H1 (cell line): ENCODE measurements at regions not wholly inside any gene's neighbourhood (a gene's known extent, or its start where the extent isn't known, plus 50 kb on each side); places are given as distances from the start of the nearest gene placed in this dataset.

Experiments
- CTCF ChIA-PET: fragments of 300-600 bp; sonication (Branson Sonifier 250); formaldehyde crosslinking; loops from one replicate; lab custom pipeline; 2021; ENCODE audit not compliant: partially characterized antibody; lab: Charles Lee
- POLR2A ChIA-PET: fragments of 300-600 bp; sonication (Branson Sonifier 250); formaldehyde crosslinking; loops from one replicate; lab custom pipeline; 2021; ENCODE audit warnings: inconsistent platforms; ENCODE audit not compliant: partially characterized antibody; lab: Charles Lee
- DNase-seq, 2 experiments: peaks; one replicate each; pipeline versions ENCODE4 v3.0.0 to v3.0.0-alpha.2; 2010 to 2022; ENCODE audit warnings: low spot score in 2 of 2, low read depth in 1 of 2, mixed read lengths in 1 of 2
- FAIRE-seq: peaks from 2 replicates; lab custom pipeline; 2011; peaks lifted over from hg19 to GRCh38; lab: Jason Lieb, UNC
- H2AFZ ChIP-seq: 2 replicates; pipeline ENCODE4 v1.8.1; 2012; ENCODE audit warnings: low read length, inconsistent platforms
- H2AK5ac ChIP-seq: 2 replicates; pipeline ENCODE4 v1.6.1; 2013; ENCODE audit warnings: low read depth, low read length
- H2BK120ac ChIP-seq: replicated peaks from 2 replicates; pipeline ENCODE3; 2013; ENCODE audit warnings: low read depth, low read length, inconsistent platforms
- H2BK12ac ChIP-seq: 2 replicates; pipeline ENCODE4 v1.6.1; 2013; ENCODE audit warnings: low read depth, low read length
- H2BK15ac ChIP-seq: 2 replicates; pipeline ENCODE4 v1.6.1; 2013; ENCODE audit warnings: low read length
- H2BK20ac ChIP-seq: 2 replicates; pipeline ENCODE4 v1.6.1; 2013; ENCODE audit warnings: low read length
- H2BK5ac ChIP-seq: 2 replicates; pipeline ENCODE4 v1.6.1; 2013; ENCODE audit warnings: low read depth, low read length
- H3K14ac ChIP-seq: 2 replicates; pipeline ENCODE4 v1.6.1; 2013; ENCODE audit warnings: inconsistent platforms; ENCODE audit not compliant: insufficient read length
- H3K18ac ChIP-seq: 2 replicates; pipeline ENCODE4 v1.6.1; 2013; ENCODE audit warnings: low read length; ENCODE audit errors: extremely low read depth
- H3K23ac ChIP-seq: 2 replicates; pipeline ENCODE4 v1.6.1; 2013; ENCODE audit warnings: inconsistent platforms; ENCODE audit not compliant: insufficient read length
- H3K23me2 ChIP-seq: 2 replicates; pipeline ENCODE4 v1.6.1; 2013; ENCODE audit warnings: low read depth, low read length
- H3K27ac ChIP-seq: 2 replicates; pipeline ENCODE4 v1.6.1; 2011; ENCODE audit warnings: low read depth, low read length, inconsistent platforms
- H3K27me3 ChIP-seq, 4 experiments: replicated peaks in 1 of 4; 1 replicate in 1 of 4; 2 replicates in 3 of 4; pipeline versions ENCODE4 v1.6.1 to v1.8.1; 2011 to 2013; ENCODE audit warnings: low read length in 3 of 4, mild to moderate bottlenecking in 3 of 4, inconsistent platforms in 2 of 4, mixed read lengths in 2 of 4, moderate library complexity in 1 of 4; ENCODE audit not compliant: control insufficient read depth in 3 of 4, insufficient read depth in 3 of 4; ENCODE audit errors: extremely low read depth in 1 of 4
- H3K36me3 ChIP-seq, 4 experiments: 2 replicates each; pipeline versions ENCODE4 v1.6.1 to v1.8.1; 2011 to 2013; ENCODE audit warnings: mild to moderate bottlenecking in 4 of 4, low read length in 3 of 4, moderate library complexity in 2 of 4, control low read depth in 1 of 4, inconsistent platforms in 1 of 4; ENCODE audit not compliant: insufficient read depth in 4 of 4, control insufficient read depth in 2 of 4
- H3K4ac ChIP-seq: replicated peaks from 2 replicates; pipeline ENCODE3; 2013; ENCODE audit warnings: low read length, low read depth, mixed read lengths, inconsistent platforms; ENCODE audit not compliant: insufficient read length
- H3K4me1 ChIP-seq, 4 experiments: replicated peaks in 1 of 4; 1 replicate in 1 of 4; 2 replicates in 3 of 4; pipeline versions ENCODE4 v1.6.1 to v1.8.1; 2011 to 2013; ENCODE audit warnings: low read length in 3 of 4, inconsistent platforms in 2 of 4, mixed read lengths in 1 of 4; ENCODE audit not compliant: insufficient read depth in 4 of 4, control insufficient read depth in 3 of 4
- H3K4me2 ChIP-seq, 2 experiments: 2 replicates each; pipeline versions ENCODE4 v1.6.1 to v1.8.1; 2011 to 2013; ENCODE audit warnings: low read depth in 2 of 2, low read length in 2 of 2, control low read depth in 1 of 2, inconsistent platforms in 1 of 2, mild to moderate bottlenecking in 1 of 2; ENCODE audit not compliant: insufficient read depth in 1 of 2
- H3K4me3 ChIP-seq, 4 experiments: fragments of 200-600, 300-600 bp in 1 of 4; sonication (generic), shearing (Covaris generic), sonication (Bioruptor Twin) in 1 of 4; 2 replicates each; pipeline versions ENCODE4 v1.5.1 to v1.8.1; 2011 to 2016; ENCODE audit warnings: low read length in 4 of 4, low read depth in 3 of 4, control low read depth in 2 of 4, inconsistent platforms in 2 of 4, mild to moderate bottlenecking in 2 of 4, mixed read lengths in 1 of 4, moderate library complexity in 1 of 4; ENCODE audit not compliant: insufficient read depth in 2 of 4; ENCODE audit errors: extremely low read depth in 1 of 4
- H3K56ac ChIP-seq: replicated peaks from 2 replicates; pipeline ENCODE3; 2013; ENCODE audit warnings: low read depth, mild to moderate bottlenecking, mixed read lengths, low read length, inconsistent platforms; ENCODE audit not compliant: insufficient read length
- H3K79me1 ChIP-seq: 2 replicates; pipeline ENCODE4 v1.6.1; 2013; ENCODE audit warnings: low read depth, low read length, control low read depth
- H3K79me2 ChIP-seq, 2 experiments: 2 replicates each; pipeline versions ENCODE4 v1.6.1 to v1.8.1; 2012 to 2013; ENCODE audit warnings: low read length in 2 of 2, mild to moderate bottlenecking in 2 of 2, inconsistent platforms in 1 of 2; ENCODE audit not compliant: insufficient read depth in 2 of 2, control insufficient read depth in 1 of 2
- H3K9ac ChIP-seq, 4 experiments: replicated peaks in 1 of 4; 1 replicate in 1 of 4; 2 replicates in 3 of 4; pipeline versions ENCODE4 v1.6.1 to v1.8.1; 2011 to 2013; ENCODE audit warnings: low read depth in 3 of 4, low read length in 3 of 4, control low read depth in 2 of 4, mild to moderate bottlenecking in 2 of 4, moderate library complexity in 2 of 4, inconsistent platforms in 1 of 4; ENCODE audit errors: extremely low read depth in 1 of 4
- H3K9me3 ChIP-seq, 2 experiments: 2 replicates each; pipeline versions ENCODE4 v1.6.1 to v1.8.1; 2012 to 2013; ENCODE audit warnings: mild to moderate bottlenecking in 2 of 2, moderate library complexity in 2 of 2, control low read depth in 1 of 2, inconsistent platforms in 1 of 2, low read depth in 1 of 2, low read length in 1 of 2, mixed read lengths in 1 of 2; ENCODE audit not compliant: insufficient read depth in 2 of 2
- H4K20me1 ChIP-seq, 2 experiments: replicated peaks in 1 of 2; 2 replicates each; pipeline versions ENCODE3 to v1.8.1; 2011 to 2013; ENCODE audit warnings: inconsistent platforms in 2 of 2, low read length in 2 of 2, mild to moderate bottlenecking in 1 of 2; ENCODE audit not compliant: insufficient read depth in 2 of 2, control insufficient read depth in 1 of 2
- H4K5ac ChIP-seq: 2 replicates; pipeline ENCODE4 v1.6.1; 2013; ENCODE audit warnings: low read length, low read depth, mixed read lengths, inconsistent platforms; ENCODE audit not compliant: insufficient read length
- H4K8ac ChIP-seq: 2 replicates; pipeline ENCODE4 v1.8.0; 2013; ENCODE audit warnings: mild to moderate bottlenecking, moderate library complexity, low read length, inconsistent platforms; ENCODE audit not compliant: insufficient read depth; ENCODE audit errors: extremely low read depth
- H4K91ac ChIP-seq: replicated peaks from 2 replicates; pipeline ENCODE3; 2013; ENCODE audit warnings: low read length, mixed read lengths, inconsistent platforms; ENCODE audit not compliant: insufficient read length
- BCL11A ChIP-seq, 2 experiments: IDR thresholded peaks; one replicate each; pipeline ENCODE4 v1.6.1; 2011; ENCODE audit warnings: low read depth in 2 of 2, low read length in 2 of 2, mild to moderate bottlenecking in 2 of 2
- GTF2F1 ChIP-seq: IDR thresholded peaks from 2 replicates; pipeline ENCODE4 v1.6.1; 2012; ENCODE audit warnings: low read depth, low read length, improper control_type of control experiment, borderline replicate concordance
- KDM5A ChIP-seq: fragments of 200-600 bp; IDR thresholded peaks from 2 replicates; pipeline ENCODE4 v1.7.1; 2012; ENCODE audit warnings: mild to moderate bottlenecking, low read length, inconsistent platforms, mixed read lengths
- SAP30 ChIP-seq: fragments of 300-600 bp; sonication (generic); IDR thresholded peaks from 2 replicates; pipeline ENCODE4 v1.7.1; 2012; ENCODE audit warnings: low read length, moderate library complexity, mild to moderate bottlenecking, inconsistent platforms; ENCODE audit not compliant: insufficient read depth, insufficient replicate concordance
- SUZ12 ChIP-seq: fragments of 200-600 bp; sonication (generic); IDR thresholded peaks from 2 replicates; pipeline ENCODE4 v1.6.1; 2012; ENCODE audit warnings: mild to moderate bottlenecking, inconsistent platforms, low read length, moderate library complexity, mixed read lengths
- WGBS, 2 experiments: shearing (Covaris generic) in 1 of 2; methylation state at CpG; one replicate each; pipeline versions ENCODE4 v1.1.6 to v1.1.7; 2013 to 2015; ENCODE audit warnings: low lambda C conversion rate in 2 of 2, mixed read lengths in 2 of 2, inconsistent platforms in 1 of 2, low coverage in 1 of 2, missing lambda C conversion rate in 1 of 2; ENCODE audit not compliant: insufficient replicate concordance in 2 of 2, insufficient coverage in 1 of 2, insufficient read length in 1 of 2; ENCODE audit errors: extremely low coverage in 1 of 2, missing lambda C conversion rate in 1 of 2; 5-methylcytosine and 5-hydroxymethylcytosine counted together

DNA sequence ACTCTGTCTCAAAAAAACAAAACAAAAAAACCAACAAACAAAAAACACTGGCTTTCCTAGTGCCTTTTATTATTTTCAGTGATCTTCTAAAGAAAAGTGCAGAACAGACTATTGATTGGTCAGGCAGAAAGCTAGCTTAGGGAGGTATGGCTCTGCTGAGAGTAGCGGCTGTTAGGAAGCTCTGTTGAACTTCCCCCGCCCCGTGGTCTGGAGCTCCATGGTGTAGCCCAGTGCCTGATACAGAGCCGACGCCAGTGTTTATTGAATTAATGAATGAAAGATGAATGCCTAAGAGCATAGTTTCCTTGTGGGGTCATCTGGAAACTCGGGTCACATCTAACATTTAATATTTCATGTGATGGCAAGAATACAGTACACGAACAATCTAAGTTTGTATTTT is 90.5 kb upstream of the ARMC3 start:
- Histone ChIP-seq H3K14ac (no peak overlapping the region), H3K27me3 (no peaks in the 10 kb centered on the region), H4K20me1 (no peaks in the 10 kb centered on the region), H2BK5ac (no peak overlapping the region), H3K23me2 (no peaks in the 10 kb centered on the region), H3K79me2 (no peaks in the 10 kb centered on the region), H4K8ac (no peak overlapping the region), H2BK15ac (no peak overlapping the region), H3K27ac (no peak overlapping the region), H2BK120ac (no peak overlapping the region), H2AFZ (no peak overlapping the region), H4K5ac (no peak overlapping the region), H4K91ac (no peak overlapping the region), H3K18ac (no peak overlapping the region), H3K79me1 (no peaks in the 10 kb centered on the region), H3K9ac (no peak overlapping the region), H3K4me3 (no peak overlapping the region), H2AK5ac (no peak overlapping the region), H3K23ac (no peak overlapping the region), H2BK20ac (no peak overlapping the region), H3K36me3 (no peaks in the 10 kb centered on the region), H3K4ac (no peak overlapping the region), H3K4me1 (peaks cover 0 to 4% (median 2%) of the 10 kb centered on the region in 4 experiments; a peak in 3 of 7 replicates), H3K9me3 (no peaks in the 10 kb centered on the region), H2BK12ac (no peak overlapping the region), H3K4me2 (no peak overlapping the region), H3K56ac (no peak overlapping the region)
- CTCF ChIA-PET, result interaction anchor here (0.7 kb wide), 1 partner anchor 45 kb away, joined by 3 read pairs; no protein-coding TSS in a partner anchor
- 95% methylated on average over 7 of the region's 7 CpGs; no CpG with 5 or more reads in 1 of the 2 experiments for WGBS, 2 experiments
- POLR2A ChIA-PET, result interaction anchor here (1.0 kb wide), 1 partner anchor 11 kb away, joined by 3 read pairs; no protein-coding TSS in a partner anchor
- DNase-seq, result no peak
- TF ChIP-seq SUZ12 (no peak), BCL11A (IDR thresholded peaks at IDR 0.05; ENCODE audit: low read depth in 2 of 2, low read length in 2 of 2) (no peak), KDM5A (no peak), SAP30 (no peak), GTF2F1 (no peak)
- FAIRE-seq, result no peak
